ENCODE measurements at regions not wholly inside any gene's neighbourhood (a gene's known extent, or its start where the extent isn't known, plus 50 kb on each side); places are given as distances from the start of the nearest gene placed in this dataset.
"Not testable (repeated sequence)": the region's sequence is repeated elsewhere in the genome, so short reads cannot be mapped to it uniquely, and the experiment has no call there.

- WGBS (ENCODE audit: extremely low coverage, insufficient coverage, insufficient read length): no CpG with 5 or more reads among the region's 3 CpGs
- H3K4me1 ChIP-seq (ENCODE audit: control insufficient read depth in 1 of 2, insufficient read depth in 2 of 2, low read length in 2 of 2): no peaks in the 10 kb centered on the region
- no peaks in the 10 kb centered on the region for H3K79me2 ChIP-seq (ENCODE audit: control insufficient read depth, insufficient read depth, low read length, poor library complexity)
These were observed 79.2 kb upstream of the CEP126 start for GRCh38 chr11:101835506-101836063.

GRCh38 chr11:101830475-101830874 lies 84.3 kb upstream of the CEP126 start:
- not testable (repeated sequence) for H3K27ac ChIP-seq (ENCODE audit: low read depth, low read length); H2BK12ac ChIP-seq (ENCODE audit: low read length); H3K4me1 ChIP-seq (ENCODE audit: control insufficient read depth in 1 of 2, insufficient read depth in 2 of 2, low read length in 2 of 2); H3K27me3 ChIP-seq (ENCODE audit: insufficient read depth, low read length); H4K8ac ChIP-seq (ENCODE audit: low read depth, low read length); H4K91ac ChIP-seq (ENCODE audit: low read depth, low read length); H2AK5ac ChIP-seq (ENCODE audit: low read length); H3K23ac ChIP-seq (ENCODE audit: low read length); H3K9me3 ChIP-seq (ENCODE audit: insufficient read depth, low read depth, low read length); DNase-seq; H4K12ac ChIP-seq (ENCODE audit: low read depth, low read length); H2BK120ac ChIP-seq (ENCODE audit: insufficient read depth, low read length, poor library complexity); H3K79me2 ChIP-seq (ENCODE audit: control insufficient read depth, insufficient read depth, low read length, poor library complexity); H3K36me3 ChIP-seq (ENCODE audit: control insufficient read depth in 1 of 2, insufficient read depth in 2 of 2, low read length in 2 of 2); H3K18ac ChIP-seq (ENCODE audit: low read length); H2BK5ac ChIP-seq (ENCODE audit: low read depth, low read length, poor library complexity); H3K4ac ChIP-seq (ENCODE audit: low read depth, low read length); H3K9ac ChIP-seq (ENCODE audit: low read length); H3K4me2 ChIP-seq (ENCODE audit: low read length); H2AFZ ChIP-seq (ENCODE audit: insufficient read depth, low read length, poor library complexity); H3K4me3 ChIP-seq (ENCODE audit: low read depth, low read length); H3K14ac ChIP-seq (ENCODE audit: low read length); H3K79me1 ChIP-seq (ENCODE audit: low read length)
- no CpG with 5 or more reads among the region's 1 CpG for WGBS (ENCODE audit: extremely low coverage, insufficient coverage, insufficient read length)

More at GRCh38 chr11:101835506-101836063, 79.2 kb upstream of the CEP126 start:
- Histone ChIP-seq H2BK5ac (ENCODE audit: low read depth, low read length, poor library complexity) (no peak overlapping the region), H4K91ac (ENCODE audit: low read depth, low read length) (no peak overlapping the region), H3K27ac (ENCODE audit: low read depth, low read length) (no peak overlapping the region), H3K27me3 (ENCODE audit: insufficient read depth, low read length) (no peaks in the 10 kb centered on the region), H3K36me3 (ENCODE audit: control insufficient read depth in 1 of 2, insufficient read depth in 2 of 2, low read length in 2 of 2) (no peaks in the 10 kb centered on the region), H2BK120ac (ENCODE audit: insufficient read depth, low read length, poor library complexity) (no peak overlapping the region), H2AFZ (ENCODE audit: insufficient read depth, low read length, poor library complexity) (no peak overlapping the region), H4K12ac (ENCODE audit: low read depth, low read length) (no peak overlapping the region), H2AK5ac (ENCODE audit: low read length) (no peak overlapping the region), H3K14ac (ENCODE audit: low read length) (no peak overlapping the region), H3K18ac (ENCODE audit: low read length) (no peak overlapping the region), H3K9ac (ENCODE audit: low read length) (no peak overlapping the region), H3K4me2 (ENCODE audit: low read length) (no peak overlapping the region), H3K4ac (ENCODE audit: low read depth, low read length) (no peak overlapping the region), H3K4me3 (ENCODE audit: low read depth, low read length) (no peak overlapping the region), H2BK12ac (ENCODE audit: low read length) (no peak overlapping the region), H3K23ac (ENCODE audit: low read length) (no peak overlapping the region), H3K79me1 (ENCODE audit: low read length) (no peaks in the 10 kb centered on the region), H3K9me3 (ENCODE audit: insufficient read depth, low read depth, low read length) (no peaks in the 10 kb centered on the region), H4K8ac (ENCODE audit: low read depth, low read length) (no peak overlapping the region)
- DNase-seq: no peak

GRCh38 chr11:101825531-101825930 lies 89.3 kb upstream of the CEP126 start:
- Histone ChIP-seq H2AFZ (ENCODE audit: insufficient read depth, low read length, poor library complexity) (no peak overlapping the region), H4K8ac (ENCODE audit: low read depth, low read length) (no peak overlapping the region), H2AK5ac (ENCODE audit: low read length) (no peak overlapping the region), H3K4me3 (ENCODE audit: low read depth, low read length) (no peak overlapping the region), H4K12ac (ENCODE audit: low read depth, low read length) (no peak overlapping the region), H4K91ac (ENCODE audit: low read depth, low read length) (no peak overlapping the region), H2BK5ac (ENCODE audit: low read depth, low read length, poor library complexity) (no peak overlapping the region), H3K27ac (ENCODE audit: low read depth, low read length) (no peak overlapping the region), H3K18ac (ENCODE audit: low read length) (no peak overlapping the region), H3K36me3 (ENCODE audit: control insufficient read depth in 1 of 2, insufficient read depth in 2 of 2, low read length in 2 of 2) (no peaks in the 10 kb centered on the region), H3K9me3 (ENCODE audit: insufficient read depth, low read depth, low read length) (no peaks in the 10 kb centered on the region), H3K4ac (ENCODE audit: low read depth, low read length) (no peak overlapping the region), H3K14ac (ENCODE audit: low read length) (no peak overlapping the region), H3K27me3 (ENCODE audit: insufficient read depth, low read length) (no peaks in the 10 kb centered on the region), H3K4me2 (ENCODE audit: low read length) (no peak overlapping the region), H3K9ac (ENCODE audit: low read length) (no peak overlapping the region), H2BK12ac (ENCODE audit: low read length) (no peak overlapping the region), H3K23ac (ENCODE audit: low read length) (no peak overlapping the region), H3K79me2 (ENCODE audit: control insufficient read depth, insufficient read depth, low read length, poor library complexity) (no peaks in the 10 kb centered on the region), H2BK120ac (ENCODE audit: insufficient read depth, low read length, poor library complexity) (no peak overlapping the region), H3K79me1 (ENCODE audit: low read length) (no peaks in the 10 kb centered on the region), H3K4me1 (ENCODE audit: control insufficient read depth in 1 of 2, insufficient read depth in 2 of 2, low read length in 2 of 2) (no peaks in the 10 kb centered on the region)
- WGBS (ENCODE audit: extremely low coverage, insufficient coverage, insufficient read length): no CpG with 5 or more reads among the region's 4 CpGs
- no peak for DNase-seq

- no peak for DNase-seq
- no peak overlapping the region for H4K8ac ChIP-seq (ENCODE audit: low read depth, low read length)
- no peak overlapping the region for H2BK12ac ChIP-seq (ENCODE audit: low read length)
- no peak overlapping the region for H2AFZ ChIP-seq (ENCODE audit: insufficient read depth, low read length, poor library complexity)
- no peaks in the 10 kb centered on the region for H3K79me1 ChIP-seq (ENCODE audit: low read length)
- no peak overlapping the region for H3K4ac ChIP-seq (ENCODE audit: low read depth, low read length)
- H3K27me3 ChIP-seq (ENCODE audit: insufficient read depth, low read length): no peaks in the 10 kb centered on the region
- no peak overlapping the region for H3K18ac ChIP-seq (ENCODE audit: low read length)
- no peak overlapping the region for H3K9ac ChIP-seq (ENCODE audit: low read length)
- H4K12ac ChIP-seq (ENCODE audit: low read depth, low read length): no peak overlapping the region
- H4K91ac ChIP-seq (ENCODE audit: low read depth, low read length): no peak overlapping the region
- H3K4me3 ChIP-seq (ENCODE audit: low read depth, low read length): no peak overlapping the region
- WGBS (ENCODE audit: extremely low coverage, insufficient coverage, insufficient read length): no CpG with 5 or more reads among the region's 1 CpG
- H3K4me1 ChIP-seq (ENCODE audit: control insufficient read depth in 1 of 2, insufficient read depth in 2 of 2, low read length in 2 of 2): no peaks in the 10 kb centered on the region
- H3K36me3 ChIP-seq (ENCODE audit: control insufficient read depth in 1 of 2, insufficient read depth in 2 of 2, low read length in 2 of 2): no peaks in the 10 kb centered on the region
- no peak overlapping the region for H2BK5ac ChIP-seq (ENCODE audit: low read depth, low read length, poor library complexity)
- no peak overlapping the region for H3K27ac ChIP-seq (ENCODE audit: low read depth, low read length)
- H3K14ac ChIP-seq (ENCODE audit: low read length): no peak overlapping the region
- no peak overlapping the region for H3K23ac ChIP-seq (ENCODE audit: low read length)
- no peaks in the 10 kb centered on the region for H3K9me3 ChIP-seq (ENCODE audit: insufficient read depth, low read depth, low read length)
- H2BK120ac ChIP-seq (ENCODE audit: insufficient read depth, low read length, poor library complexity): no peak overlapping the region
- no peak overlapping the region for H2AK5ac ChIP-seq (ENCODE audit: low read length)
- H3K79me2 ChIP-seq (ENCODE audit: control insufficient read depth, insufficient read depth, low read length, poor library complexity): no peaks in the 10 kb centered on the region
- H3K4me2 ChIP-seq (ENCODE audit: low read length): no peak overlapping the region
These were observed 97.2 kb upstream of the CEP126 start for GRCh38 chr11:101817581-101817980.

Data from trophoblast cell (in vitro differentiated cells and primary cell).